GM21447 (cell line): ENCODE measurements at regions not wholly inside any gene's neighbourhood (a gene's known extent, or its start where the extent isn't known, plus 50 kb on each side); places are given as distances from the start of the nearest gene placed in this dataset.
"Not testable (repeated sequence)": the region's sequence is repeated elsewhere in the genome, so short reads cannot be mapped to it uniquely, and the experiment has no call there.

Experiments used
- ATAC-seq: cut with Tn5 transposase; IDR thresholded peaks from one replicate; pipeline ENCODE4 v1.9.1; 2021; ENCODE audit not compliant: unreplicated experiment

- no peak for ATAC-seq
Observed at GRCh38 chr2:215556979-215557378, 121.1 kb upstream of the FN1 start.

DNA sequence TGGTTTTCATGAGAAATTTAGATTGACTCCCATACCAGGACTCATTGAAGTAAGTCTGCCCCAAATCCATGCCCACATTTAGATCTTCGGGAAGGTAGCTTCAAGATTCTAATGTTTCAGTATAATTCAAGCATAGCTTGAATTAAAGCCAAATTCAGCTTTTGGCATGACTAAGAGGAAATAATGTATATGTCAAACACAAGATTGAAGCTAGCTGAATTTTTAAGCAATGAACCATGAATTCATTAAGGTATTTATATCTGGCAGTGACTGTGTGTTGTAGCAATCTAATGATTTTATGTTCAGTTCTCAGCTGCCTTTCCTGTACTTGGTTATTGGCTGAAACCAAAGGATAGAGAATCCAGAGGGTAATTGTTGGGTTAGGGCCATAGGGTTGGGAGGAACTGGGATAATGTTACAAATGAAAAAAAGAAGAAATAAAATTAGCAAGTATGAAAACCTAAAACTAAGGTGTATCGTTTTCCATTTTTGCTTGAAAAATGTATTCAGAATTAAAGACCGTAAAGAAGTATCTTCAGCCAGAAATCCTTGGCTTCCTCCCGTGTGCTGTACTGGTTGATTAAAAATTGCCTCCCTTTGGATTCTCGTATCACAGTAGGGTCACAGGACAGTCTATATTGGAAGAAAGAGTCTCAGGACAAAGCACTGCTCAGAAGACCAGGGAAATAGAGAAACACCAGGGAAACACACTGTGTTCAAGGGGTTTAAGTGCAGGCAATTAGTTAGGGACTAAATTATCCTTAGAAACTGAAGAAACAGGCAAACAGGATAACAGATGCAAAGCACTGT lies 119.0 kb upstream of the FN1 start:
- no peak for ATAC-seq

DNA sequence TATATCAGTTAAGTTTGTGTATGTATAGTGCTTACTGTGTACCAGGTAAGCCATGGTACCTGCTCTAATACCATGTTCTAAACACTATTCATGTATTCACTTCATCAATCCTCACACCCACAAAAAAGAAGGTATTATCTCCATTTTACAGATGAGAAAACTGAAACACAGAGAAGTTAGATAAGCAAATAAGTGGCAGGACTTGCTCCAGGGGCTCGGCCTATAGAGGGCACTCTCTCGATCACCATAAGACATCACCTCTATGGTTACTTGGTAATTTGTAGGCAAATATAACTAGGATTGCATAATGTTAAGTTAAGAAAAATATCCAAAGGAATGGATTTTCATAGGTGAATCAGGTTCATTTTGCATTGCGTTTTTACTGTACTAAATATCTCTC lies 118.1 kb upstream of the FN1 start:
- no peak for ATAC-seq

GRCh38 chr2:215552144-215552580 lies 116.3 kb upstream of the FN1 start:
- ATAC-seq, result no peak

- no peak for ATAC-seq
Observed at GRCh38 chr2:215550331-215550730, 114.5 kb upstream of the FN1 start.

GRCh38 chr2:215548714-215549113 lies 112.8 kb upstream of the FN1 start:
- ATAC-seq, result no peak

DNA sequence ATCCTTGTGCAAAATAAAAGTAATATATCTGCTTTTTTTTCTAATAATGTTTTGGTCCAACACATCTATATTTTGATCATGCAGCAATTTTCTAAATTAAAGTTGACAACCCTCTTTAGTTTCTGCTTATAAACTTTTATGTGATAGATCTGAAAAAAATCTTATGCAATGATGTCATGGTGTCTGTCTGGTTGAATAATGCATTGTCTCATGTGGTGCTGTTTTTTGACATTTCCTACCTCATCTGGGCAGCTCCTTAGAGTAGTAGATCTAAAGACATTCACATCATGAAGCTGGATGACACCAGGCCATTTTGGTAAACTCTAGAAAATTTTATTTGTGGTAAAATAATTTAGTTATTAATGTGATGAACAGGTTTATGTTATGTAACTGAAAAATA lies 106.8 kb upstream of the FN1 start:
- ATAC-seq, result no peak

- no peak for ATAC-seq
Observed at GRCh38 chr2:215540658-215541057, 104.8 kb upstream of the FN1 start.

GRCh38 chr2:215537611-215538010 lies 101.7 kb upstream of the FN1 start:
- ATAC-seq, result no peak

GRCh38 chr2:215536510-215536909 lies 100.6 kb upstream of the FN1 start:
- no peak for ATAC-seq

DNA sequence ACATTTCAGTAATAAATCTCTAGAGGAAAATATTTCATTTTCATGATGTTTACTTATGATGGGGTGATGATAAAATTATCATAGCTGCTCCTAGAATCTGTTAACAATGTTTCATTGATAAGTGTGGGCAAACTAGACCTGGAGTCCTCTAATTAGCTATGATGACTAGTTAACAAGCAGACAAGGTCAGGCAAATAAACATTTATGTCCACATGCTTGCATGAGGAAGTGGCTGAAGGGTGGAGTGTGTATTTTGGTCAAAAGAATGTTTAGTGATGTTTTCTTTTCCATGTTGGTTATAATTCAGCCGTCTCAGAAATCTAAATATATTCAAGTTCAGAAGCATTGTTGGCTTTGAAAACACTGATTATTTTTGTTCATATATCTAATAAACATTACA lies 99.9 kb upstream of the FN1 start:
- no peak for ATAC-seq

GRCh38 chr2:215535125-215535668 lies 99.3 kb upstream of the FN1 start:
- ATAC-seq, result no peak

- ATAC-seq, result not testable (repeated sequence)
Observed at GRCh38 chr2:215533716-215534115, 97.8 kb upstream of the FN1 start.

- no peak for ATAC-seq
Observed at GRCh38 chr2:215532844-215533243, 97.0 kb upstream of the FN1 start.

- ATAC-seq, result no peak
Observed at GRCh38 chr2:215531284-215531683, 95.4 kb upstream of the FN1 start.

GRCh38 chr2:215530191-215530968 lies 94.5 kb upstream of the FN1 start:
- no peak for ATAC-seq

DNA sequence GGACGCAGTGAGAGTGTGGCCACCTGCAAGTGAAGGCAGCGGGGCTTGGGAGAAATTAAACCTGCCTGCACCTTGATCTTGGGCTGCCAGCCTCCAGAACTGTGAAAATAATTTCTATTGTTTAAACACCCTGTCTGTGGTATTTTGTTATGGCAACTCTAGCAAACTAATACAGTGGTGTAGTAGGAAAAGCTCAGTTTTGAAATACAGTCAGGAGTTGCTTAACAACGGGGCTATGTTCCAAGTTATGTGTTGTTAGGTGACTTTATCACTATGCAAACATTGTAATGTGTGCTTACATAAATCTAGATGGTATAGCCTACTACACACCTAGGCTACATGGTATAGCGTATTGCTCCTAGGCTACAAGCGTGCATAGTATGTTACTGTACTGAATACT lies 93.4 kb upstream of the FN1 start:
- ATAC-seq, result no peak

DNA sequence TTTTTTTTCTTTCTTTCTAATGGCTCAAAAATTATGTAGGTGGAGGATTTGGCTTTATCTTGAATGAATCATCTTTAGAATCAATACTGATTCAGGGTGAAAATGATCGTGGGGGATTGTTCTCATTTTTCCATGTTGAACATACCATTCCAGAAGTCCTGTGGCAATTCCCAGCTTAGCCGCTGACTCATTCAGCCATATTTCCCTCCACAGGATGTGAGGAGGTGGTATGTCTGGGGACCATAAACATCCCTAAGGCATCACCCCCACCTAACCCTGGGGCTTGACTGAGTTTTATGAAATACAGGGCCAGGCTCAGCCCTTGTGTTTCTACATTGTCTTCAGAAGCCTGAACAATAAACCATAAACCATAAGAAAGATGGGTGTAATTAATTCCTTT lies 92.7 kb upstream of the FN1 start:
- no peak for ATAC-seq

GRCh38 chr2:215527736-215528135 lies 91.9 kb upstream of the FN1 start:
- no peak for ATAC-seq

- ATAC-seq, result no peak
Observed at GRCh38 chr2:215526341-215526740, 90.5 kb upstream of the FN1 start.

DNA sequence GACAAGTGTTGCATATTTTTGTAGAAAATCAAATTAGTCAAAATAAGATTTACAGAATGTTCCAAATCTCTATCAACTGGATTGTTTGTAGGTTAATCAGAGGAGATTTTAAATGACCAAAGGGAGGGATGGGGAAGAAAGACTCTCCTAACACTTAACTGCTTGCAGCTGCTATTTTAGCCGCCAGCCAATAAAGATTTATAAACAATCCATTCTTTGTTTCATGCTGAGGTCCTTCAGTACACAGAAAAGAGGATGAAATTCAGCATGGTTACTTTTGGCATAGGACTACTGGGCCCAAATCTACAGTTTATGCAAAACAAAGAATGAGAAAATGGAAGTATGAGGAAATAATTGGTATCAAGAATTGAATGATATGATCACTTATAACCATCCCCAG lies 86.4 kb upstream of the FN1 start:
- ATAC-seq, result no peak

DNA sequence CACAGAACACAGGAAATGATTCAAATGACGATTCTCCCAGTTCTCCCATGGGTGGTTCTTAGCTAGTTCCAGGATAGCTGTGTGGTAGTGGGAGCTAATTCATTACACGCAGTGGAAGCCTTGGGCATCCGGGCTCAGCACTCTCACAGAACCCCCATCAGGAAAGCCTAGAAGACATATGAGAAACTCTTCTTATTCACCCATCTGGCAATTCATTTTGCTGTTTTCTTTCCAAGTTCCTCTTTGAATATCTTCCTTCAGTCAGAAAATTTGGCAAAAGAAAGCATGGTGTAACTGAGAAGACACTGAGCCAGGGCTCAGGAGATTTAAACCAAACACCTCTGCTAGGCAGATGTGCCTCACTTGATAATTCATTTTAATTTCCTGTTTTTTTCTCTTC lies 85.2 kb upstream of the FN1 start:
- ATAC-seq, result no peak
